H1 (cell line): ENCODE measurements at regions not wholly inside any gene's neighbourhood (a gene's known extent, or its start where the extent isn't known, plus 50 kb on each side); places are given as distances from the start of the nearest gene placed in this dataset.
A peak's percentile ranks its signal among the peaks of the same experiment; 100 is the strongest.

Experiments
- CTCF ChIA-PET: fragments of 300-600 bp; sonication (Branson Sonifier 250); formaldehyde crosslinking; loops from one replicate; lab custom pipeline; 2021; ENCODE audit not compliant: partially characterized antibody; lab: Charles Lee
- POLR2A ChIA-PET: fragments of 300-600 bp; sonication (Branson Sonifier 250); formaldehyde crosslinking; loops from one replicate; lab custom pipeline; 2021; ENCODE audit warnings: inconsistent platforms; ENCODE audit not compliant: partially characterized antibody; lab: Charles Lee
- DNase-seq, 2 experiments: peaks; one replicate each; pipeline versions ENCODE4 v3.0.0 to v3.0.0-alpha.2; 2010 to 2022; ENCODE audit warnings: low spot score in 2 of 2, low read depth in 1 of 2, mixed read lengths in 1 of 2
- FAIRE-seq: peaks from 2 replicates; lab custom pipeline; 2011; peaks lifted over from hg19 to GRCh38; lab: Jason Lieb, UNC
- H2AFZ ChIP-seq: 2 replicates; pipeline ENCODE4 v1.8.1; 2012; ENCODE audit warnings: low read length, inconsistent platforms
- H2AK5ac ChIP-seq: 2 replicates; pipeline ENCODE4 v1.6.1; 2013; ENCODE audit warnings: low read depth, low read length
- H2BK120ac ChIP-seq: replicated peaks from 2 replicates; pipeline ENCODE3; 2013; ENCODE audit warnings: low read depth, low read length, inconsistent platforms
- H2BK12ac ChIP-seq: 2 replicates; pipeline ENCODE4 v1.6.1; 2013; ENCODE audit warnings: low read depth, low read length
- H2BK15ac ChIP-seq: 2 replicates; pipeline ENCODE4 v1.6.1; 2013; ENCODE audit warnings: low read length
- H2BK20ac ChIP-seq: 2 replicates; pipeline ENCODE4 v1.6.1; 2013; ENCODE audit warnings: low read length
- H2BK5ac ChIP-seq: 2 replicates; pipeline ENCODE4 v1.6.1; 2013; ENCODE audit warnings: low read depth, low read length
- H3K14ac ChIP-seq: 2 replicates; pipeline ENCODE4 v1.6.1; 2013; ENCODE audit warnings: inconsistent platforms; ENCODE audit not compliant: insufficient read length
- H3K18ac ChIP-seq: 2 replicates; pipeline ENCODE4 v1.6.1; 2013; ENCODE audit warnings: low read length; ENCODE audit errors: extremely low read depth
- H3K23ac ChIP-seq: 2 replicates; pipeline ENCODE4 v1.6.1; 2013; ENCODE audit warnings: inconsistent platforms; ENCODE audit not compliant: insufficient read length
- H3K23me2 ChIP-seq: 2 replicates; pipeline ENCODE4 v1.6.1; 2013; ENCODE audit warnings: low read depth, low read length
- H3K27ac ChIP-seq: 2 replicates; pipeline ENCODE4 v1.6.1; 2011; ENCODE audit warnings: low read depth, low read length, inconsistent platforms
- H3K27me3 ChIP-seq, 4 experiments: replicated peaks in 1 of 4; 1 replicate in 1 of 4; 2 replicates in 3 of 4; pipeline versions ENCODE4 v1.6.1 to v1.8.1; 2011 to 2013; ENCODE audit warnings: low read length in 3 of 4, mild to moderate bottlenecking in 3 of 4, inconsistent platforms in 2 of 4, mixed read lengths in 2 of 4, moderate library complexity in 1 of 4; ENCODE audit not compliant: control insufficient read depth in 3 of 4, insufficient read depth in 3 of 4; ENCODE audit errors: extremely low read depth in 1 of 4
- H3K36me3 ChIP-seq, 4 experiments: 2 replicates each; pipeline versions ENCODE4 v1.6.1 to v1.8.1; 2011 to 2013; ENCODE audit warnings: mild to moderate bottlenecking in 4 of 4, low read length in 3 of 4, moderate library complexity in 2 of 4, control low read depth in 1 of 4, inconsistent platforms in 1 of 4; ENCODE audit not compliant: insufficient read depth in 4 of 4, control insufficient read depth in 2 of 4
- H3K4ac ChIP-seq: replicated peaks from 2 replicates; pipeline ENCODE3; 2013; ENCODE audit warnings: low read length, low read depth, mixed read lengths, inconsistent platforms; ENCODE audit not compliant: insufficient read length
- H3K4me1 ChIP-seq, 4 experiments: replicated peaks in 1 of 4; 1 replicate in 1 of 4; 2 replicates in 3 of 4; pipeline versions ENCODE4 v1.6.1 to v1.8.1; 2011 to 2013; ENCODE audit warnings: low read length in 3 of 4, inconsistent platforms in 2 of 4, mixed read lengths in 1 of 4; ENCODE audit not compliant: insufficient read depth in 4 of 4, control insufficient read depth in 3 of 4
- H3K4me2 ChIP-seq, 2 experiments: 2 replicates each; pipeline versions ENCODE4 v1.6.1 to v1.8.1; 2011 to 2013; ENCODE audit warnings: low read depth in 2 of 2, low read length in 2 of 2, control low read depth in 1 of 2, inconsistent platforms in 1 of 2, mild to moderate bottlenecking in 1 of 2; ENCODE audit not compliant: insufficient read depth in 1 of 2
- H3K4me3 ChIP-seq, 4 experiments: fragments of 200-600, 300-600 bp in 1 of 4; sonication (generic), shearing (Covaris generic), sonication (Bioruptor Twin) in 1 of 4; 2 replicates each; pipeline versions ENCODE4 v1.5.1 to v1.8.1; 2011 to 2016; ENCODE audit warnings: low read length in 4 of 4, low read depth in 3 of 4, control low read depth in 2 of 4, inconsistent platforms in 2 of 4, mild to moderate bottlenecking in 2 of 4, mixed read lengths in 1 of 4, moderate library complexity in 1 of 4; ENCODE audit not compliant: insufficient read depth in 2 of 4; ENCODE audit errors: extremely low read depth in 1 of 4
- H3K56ac ChIP-seq: replicated peaks from 2 replicates; pipeline ENCODE3; 2013; ENCODE audit warnings: low read depth, mild to moderate bottlenecking, mixed read lengths, low read length, inconsistent platforms; ENCODE audit not compliant: insufficient read length
- H3K79me1 ChIP-seq: 2 replicates; pipeline ENCODE4 v1.6.1; 2013; ENCODE audit warnings: low read depth, low read length, control low read depth
- H3K79me2 ChIP-seq, 2 experiments: 2 replicates each; pipeline versions ENCODE4 v1.6.1 to v1.8.1; 2012 to 2013; ENCODE audit warnings: low read length in 2 of 2, mild to moderate bottlenecking in 2 of 2, inconsistent platforms in 1 of 2; ENCODE audit not compliant: insufficient read depth in 2 of 2, control insufficient read depth in 1 of 2
- H3K9ac ChIP-seq, 4 experiments: replicated peaks in 1 of 4; 1 replicate in 1 of 4; 2 replicates in 3 of 4; pipeline versions ENCODE4 v1.6.1 to v1.8.1; 2011 to 2013; ENCODE audit warnings: low read depth in 3 of 4, low read length in 3 of 4, control low read depth in 2 of 4, mild to moderate bottlenecking in 2 of 4, moderate library complexity in 2 of 4, inconsistent platforms in 1 of 4; ENCODE audit errors: extremely low read depth in 1 of 4
- H3K9me3 ChIP-seq, 2 experiments: 2 replicates each; pipeline versions ENCODE4 v1.6.1 to v1.8.1; 2012 to 2013; ENCODE audit warnings: mild to moderate bottlenecking in 2 of 2, moderate library complexity in 2 of 2, control low read depth in 1 of 2, inconsistent platforms in 1 of 2, low read depth in 1 of 2, low read length in 1 of 2, mixed read lengths in 1 of 2; ENCODE audit not compliant: insufficient read depth in 2 of 2
- H4K20me1 ChIP-seq, 2 experiments: replicated peaks in 1 of 2; 2 replicates each; pipeline versions ENCODE3 to v1.8.1; 2011 to 2013; ENCODE audit warnings: inconsistent platforms in 2 of 2, low read length in 2 of 2, mild to moderate bottlenecking in 1 of 2; ENCODE audit not compliant: insufficient read depth in 2 of 2, control insufficient read depth in 1 of 2
- H4K5ac ChIP-seq: 2 replicates; pipeline ENCODE4 v1.6.1; 2013; ENCODE audit warnings: low read length, low read depth, mixed read lengths, inconsistent platforms; ENCODE audit not compliant: insufficient read length
- H4K8ac ChIP-seq: 2 replicates; pipeline ENCODE4 v1.8.0; 2013; ENCODE audit warnings: mild to moderate bottlenecking, moderate library complexity, low read length, inconsistent platforms; ENCODE audit not compliant: insufficient read depth; ENCODE audit errors: extremely low read depth
- H4K91ac ChIP-seq: replicated peaks from 2 replicates; pipeline ENCODE3; 2013; ENCODE audit warnings: low read length, mixed read lengths, inconsistent platforms; ENCODE audit not compliant: insufficient read length
- BACH1 ChIP-seq: IDR thresholded peaks from 2 replicates; pipeline ENCODE4 v1.6.1; 2012; ENCODE audit warnings: low read length, improper control_type of control experiment
- CHD1 ChIP-seq: IDR thresholded peaks from 2 replicates; pipeline ENCODE4 v1.6.1; 2012; ENCODE audit warnings: low read depth, low read length, improper control_type of control experiment
- E2F6 ChIP-seq: IDR thresholded peaks from 2 replicates; pipeline ENCODE4 v1.6.1; 2012; ENCODE audit warnings: inconsistent platforms
- HDAC2 ChIP-seq, 2 experiments: fragments of 300-600 bp in 1 of 2; sonication (generic) in 1 of 2; IDR thresholded peaks; 2 replicates each; pipeline ENCODE4 v1.6.1; 2011 to 2012; ENCODE audit warnings: low read depth in 2 of 2, low read length in 2 of 2, mild to moderate bottlenecking in 2 of 2, moderate library complexity in 2 of 2, borderline replicate concordance in 1 of 2, inconsistent platforms in 1 of 2
- JUND ChIP-seq: IDR thresholded peaks from 2 replicates; pipeline ENCODE4 v1.6.1; 2011; ENCODE audit warnings: mild to moderate bottlenecking, improper control_type of control experiment, low read length
- KDM1A ChIP-seq: fragments of 200-600, 300-600 bp; sonication (generic); IDR thresholded peaks from 2 replicates; pipeline ENCODE4 v1.7.1; 2016; ENCODE audit warnings: mild to moderate bottlenecking, low read length, borderline replicate concordance
- KDM5A ChIP-seq: fragments of 200-600 bp; IDR thresholded peaks from 2 replicates; pipeline ENCODE4 v1.7.1; 2012; ENCODE audit warnings: mild to moderate bottlenecking, low read length, inconsistent platforms, mixed read lengths
- NANOG ChIP-seq: IDR thresholded peaks from 2 replicates; pipeline ENCODE4 v1.6.1; 2011; ENCODE audit warnings: low read length, low read depth, mild to moderate bottlenecking, inconsistent platforms; ENCODE audit not compliant: insufficient read depth, poor library complexity, severe bottlenecking
- RXRA ChIP-seq: IDR thresholded peaks from 2 replicates; pipeline ENCODE4 v1.6.1; 2011; ENCODE audit warnings: low read depth, mild to moderate bottlenecking, low read length, moderate library complexity; ENCODE audit not compliant: insufficient read depth
- SIN3A ChIP-seq, 2 experiments: IDR thresholded peaks in 1 of 2; conservative IDR thresholded peaks in 1 of 2; 2 replicates each; pipeline ENCODE4 v1.6.1; 2011 to 2012; ENCODE audit warnings: low read length in 2 of 2, improper control_type of control experiment in 1 of 2, low read depth in 1 of 2, mild to moderate bottlenecking in 1 of 2
- SP4 ChIP-seq: IDR thresholded peaks from 2 replicates; pipeline ENCODE4 v1.6.1; 2012; ENCODE audit warnings: low read length, inconsistent platforms
- WGBS, 2 experiments: shearing (Covaris generic) in 1 of 2; methylation state at CpG; one replicate each; pipeline versions ENCODE4 v1.1.6 to v1.1.7; 2013 to 2015; ENCODE audit warnings: low lambda C conversion rate in 2 of 2, mixed read lengths in 2 of 2, inconsistent platforms in 1 of 2, low coverage in 1 of 2, missing lambda C conversion rate in 1 of 2; ENCODE audit not compliant: insufficient replicate concordance in 2 of 2, insufficient coverage in 1 of 2, insufficient read length in 1 of 2; ENCODE audit errors: extremely low coverage in 1 of 2, missing lambda C conversion rate in 1 of 2; 5-methylcytosine and 5-hydroxymethylcytosine counted together

DNA sequence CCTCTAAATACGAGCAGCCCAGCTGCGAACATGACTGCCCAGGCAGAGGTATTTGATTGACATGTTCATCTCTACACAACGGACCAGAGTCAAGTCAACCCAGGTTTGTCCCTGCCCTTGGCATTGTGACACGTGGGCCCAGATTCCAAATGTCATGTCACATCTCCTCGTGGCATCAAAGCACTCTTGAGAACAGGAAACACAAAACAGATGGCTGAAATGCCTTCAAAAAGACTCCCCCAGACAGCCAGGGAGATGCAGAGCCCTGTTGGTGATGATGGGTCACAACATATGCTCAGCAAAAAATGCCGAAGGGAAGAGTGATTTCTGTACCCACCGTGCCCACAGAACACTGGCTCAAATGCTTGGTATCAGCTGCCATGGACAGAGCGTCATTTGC, 337.8 kb upstream of the DAB1 start:
- WGBS, 2 experiments = 89% methylated on average over 8 of the region's 8 CpGs; no CpG with 5 or more reads in 1 of the 2 experiments
- POLR2A ChIA-PET = no interaction called here
- TF ChIP-seq JUND = no peak
- no peak for TF ChIP-seq KDM1A
- TF ChIP-seq KDM5A = no peak
- no peak for TF ChIP-seq CHD1
- TF ChIP-seq SP4 = no peak
- no peak for TF ChIP-seq SIN3A (conservative IDR thresholded peaks at IDR 0.05 in 1 of 2, IDR thresholded peaks at IDR 0.05 in 1 of 2; ENCODE audit: low read depth in 1 of 2, low read length in 2 of 2)
- TF ChIP-seq E2F6 = no peak
- no peak for TF ChIP-seq NANOG
- TF ChIP-seq BACH1 = no peak
- no peak for TF ChIP-seq HDAC2 (IDR thresholded peaks at IDR 0.05; ENCODE audit: borderline replicate concordance in 1 of 2, low read depth in 2 of 2, low read length in 2 of 2)
- no peak for TF ChIP-seq RXRA

More for the DNA sequence above, 337.8 kb upstream of the DAB1 start:
- Histone ChIP-seq H2BK5ac (no peak overlapping the region), H3K56ac (no peak overlapping the region), H4K20me1 (no peaks in the 10 kb centered on the region), H3K36me3 (no peaks in the 10 kb centered on the region), H3K23ac (no peak overlapping the region), H3K9me3 (no peaks in the 10 kb centered on the region), H2BK15ac (no peak overlapping the region), H2BK120ac (no peak overlapping the region), H3K27me3 (no peaks in the 10 kb centered on the region), H4K91ac (no peak overlapping the region), H2AFZ (no peak overlapping the region), H3K14ac (no peak overlapping the region), H3K4ac (no peak overlapping the region), H3K79me2 (no peaks in the 10 kb centered on the region), H3K79me1 (no peaks in the 10 kb centered on the region), H3K27ac (no peak overlapping the region), H3K4me3 (no peak overlapping the region), H4K8ac (no peak overlapping the region), H3K4me1 (peaks cover 0 to 2% (median 1%) of the 10 kb centered on the region in 4 experiments; a peak in 2 of 7 replicates), H3K4me2 (no peak overlapping the region), H4K5ac (no peak overlapping the region), H2BK12ac (no peak overlapping the region), H3K18ac (no peak overlapping the region), H3K23me2 (no peaks in the 10 kb centered on the region; the same call in 1 of the 2 replicates), H2BK20ac (no peak overlapping the region), H3K9ac (no peak overlapping the region), H2AK5ac (0 out of 2 replicates have a peak overlapping the region, but pooled peaks have one; percentile 28)
- DNase-seq = no peak
- CTCF ChIA-PET = interaction anchor here (1.9 kb wide), 1 partner anchor 9 kb away, joined by 10 read pairs; no protein-coding TSS in a partner anchor
- no peak for FAIRE-seq
